Fibroblast of lung (primary cell): ENCODE measurements at regions not wholly inside any gene's neighbourhood (a gene's known extent, or its start where the extent isn't known, plus 50 kb on each side); places are given as distances from the start of the nearest gene placed in this dataset.

ENCODE experiments used
- DNase-seq, 2 donors: peaks; one replicate each; pipeline versions ENCODE4 v3.0.0 to v3.0.0-alpha.2; 2010; ENCODE audit warnings: low read depth in 2 of 2
- H2AFZ ChIP-seq: 2 replicates; pipeline ENCODE4 v1.5.1; 2012; ENCODE audit warnings: low read length, control low read depth, inconsistent platforms
- H3K27ac ChIP-seq: 2 replicates; pipeline ENCODE4 v1.5.1; 2011; ENCODE audit warnings: low read length, control low read depth; ENCODE audit not compliant: insufficient read depth
- H3K27me3 ChIP-seq: 2 replicates; pipeline ENCODE4 v1.5.1; 2011; ENCODE audit warnings: mild to moderate bottlenecking, low read length; ENCODE audit not compliant: control insufficient read depth, insufficient read depth
- H3K36me3 ChIP-seq: 2 replicates; pipeline ENCODE4 v1.5.1; 2011; ENCODE audit warnings: low read length; ENCODE audit not compliant: control insufficient read depth, insufficient read depth
- H3K4me1 ChIP-seq: 2 replicates; pipeline ENCODE4 v1.5.1; 2011; ENCODE audit warnings: low read length; ENCODE audit not compliant: control insufficient read depth, insufficient read depth; ENCODE audit errors: extremely low read depth
- H3K4me2 ChIP-seq: 2 replicates; pipeline ENCODE4 v1.5.1; 2011; ENCODE audit warnings: low read length, control low read depth; ENCODE audit not compliant: insufficient read depth; ENCODE audit errors: extremely low read depth
- H3K4me3 ChIP-seq, 4 experiments: fragments of 200-600 bp in 1 of 4; sonication (generic) in 1 of 4; replicated peaks in 1 of 4; 2 replicates each; pipeline ENCODE4 v1.5.1; 2011 to 2016; ENCODE audit warnings: low read length in 4 of 4, low read depth in 3 of 4, mild to moderate bottlenecking in 3 of 4, control low read depth in 2 of 4, inconsistent platforms in 1 of 4, mixed read lengths in 1 of 4; ENCODE audit not compliant: insufficient read depth in 1 of 4; ENCODE audit errors: control extremely low read depth in 1 of 4
- H3K79me2 ChIP-seq: 2 replicates; pipeline ENCODE4 v1.5.1; 2012; ENCODE audit warnings: mild to moderate bottlenecking, low read length, inconsistent platforms; ENCODE audit not compliant: control insufficient read depth, insufficient read depth
- H3K9ac ChIP-seq: 2 replicates; pipeline ENCODE4 v1.5.1; 2011; ENCODE audit warnings: mild to moderate bottlenecking, low read length, control low read depth; ENCODE audit not compliant: insufficient read depth
- H3K9me3 ChIP-seq: 2 replicates; pipeline ENCODE4 v1.5.1; 2012; ENCODE audit warnings: low read depth, low read length; ENCODE audit not compliant: control insufficient read depth, insufficient read depth
- H4K20me1 ChIP-seq: 2 replicates; pipeline ENCODE4 v1.5.1; 2011; ENCODE audit warnings: low read length; ENCODE audit not compliant: control insufficient read depth, insufficient read depth; ENCODE audit errors: extremely low read depth
- CTCF ChIP-seq, 2 donors: IDR thresholded peaks in 1 of 2; conservative IDR thresholded peaks in 1 of 2; 1 replicate in 1 of 2; 2 replicates in 1 of 2; pipeline ENCODE4 v1.5.1; 2011 to 2012; ENCODE audit warnings: low read length in 2 of 2, control low read depth in 1 of 2, inconsistent platforms in 1 of 2, low read depth in 1 of 2, mild to moderate bottlenecking in 1 of 2
- EZH2 ChIP-seq: IDR thresholded peaks from 2 replicates; pipeline ENCODE4 v1.5.1; 2012; ENCODE audit warnings: low read length, control low read depth, mild to moderate bottlenecking; ENCODE audit errors: missing control alignments

- Histone ChIP-seq H3K27me3 (no peaks in the 10 kb centered on the region), H3K27ac (no peak overlapping the region), H4K20me1 (no peaks in the 10 kb centered on the region), H3K79me2 (no peaks in the 10 kb centered on the region), H3K9ac (no peak overlapping the region), H3K36me3 (no peaks in the 10 kb centered on the region), H2AFZ (no peak overlapping the region), H3K4me1 (no peaks in the 10 kb centered on the region), H3K9me3 (no peaks in the 10 kb centered on the region), H3K4me3 (no peak overlapping the region), H3K4me2 (no peak overlapping the region)
- TF ChIP-seq EZH2 = no peak
- no peak for TF ChIP-seq CTCF (conservative IDR thresholded peaks at IDR 0.05 in 1 of 2, IDR thresholded peaks at IDR 0.05 in 1 of 2; ENCODE audit: low read depth in 1 of 2, low read length in 2 of 2)
- DNase-seq = no peak
These were observed 592.0 kb upstream of the LMO3 start for GRCh38 chr12:17197971-17198370.

GRCh38 chr12:17192721-17193120, 586.8 kb upstream of the LMO3 start:
- Histone ChIP-seq H3K4me3 (no peak overlapping the region), H2AFZ (no peak overlapping the region), H3K36me3 (no peaks in the 10 kb centered on the region), H4K20me1 (no peaks in the 10 kb centered on the region), H3K9ac (no peak overlapping the region), H3K79me2 (no peaks in the 10 kb centered on the region), H3K27ac (no peak overlapping the region), H3K4me1 (no peaks in the 10 kb centered on the region), H3K27me3 (no peaks in the 10 kb centered on the region), H3K4me2 (no peak overlapping the region), H3K9me3 (no peaks in the 10 kb centered on the region)
- TF ChIP-seq EZH2 (no peak), CTCF (conservative IDR thresholded peaks at IDR 0.05 in 1 of 2, IDR thresholded peaks at IDR 0.05 in 1 of 2; ENCODE audit: low read depth in 1 of 2, low read length in 2 of 2) (no peak)
- no peak for DNase-seq

GRCh38 chr12:17169726-17170471, 563.9 kb upstream of the LMO3 start:
- Histone ChIP-seq H2AFZ (no peak overlapping the region), H3K27ac (no peak overlapping the region), H3K9ac (no peak overlapping the region), H3K4me3 (no peak overlapping the region), H3K27me3 (no peaks in the 10 kb centered on the region), H3K79me2 (no peaks in the 10 kb centered on the region), H3K36me3 (no peaks in the 10 kb centered on the region), H3K4me2 (no peak overlapping the region), H3K9me3 (no peaks in the 10 kb centered on the region), H4K20me1 (no peaks in the 10 kb centered on the region), H3K4me1 (no peaks in the 10 kb centered on the region)
- no peak for DNase-seq
- no peak for TF ChIP-seq EZH2
- TF ChIP-seq CTCF (conservative IDR thresholded peaks at IDR 0.05 in 1 of 2, IDR thresholded peaks at IDR 0.05 in 1 of 2; ENCODE audit: low read depth in 1 of 2, low read length in 2 of 2) = no peak
